Adrenal gland (tissue), 9 donors: ENCODE measurements at regions not wholly inside any gene's neighbourhood (a gene's known extent, or its start where the extent isn't known, plus 50 kb on each side); places are given as distances from the start of the nearest gene placed in this dataset.

Source experiments
- DNase-seq, 7 donors: peaks; one replicate each; pipeline ENCODE4 v3.0.0-alpha.2; 2019 to 2020
- H3K27ac ChIP-seq, 5 donors: fragments of 200-600 bp; sonication (generic) in 4 of 5; 1 replicate in 3 of 5; 2 replicates in 2 of 5; pipeline versions ENCODE4 v1.5.1 to v1.8.0; 2016 to 2020; ENCODE audit warnings: mild to moderate bottlenecking in 1 of 5
- H3K27me3 ChIP-seq: fragments of 200-600 bp; 2 replicates; pipeline ENCODE4 v1.8.0; 2021
- H3K36me3 ChIP-seq, 2 donors: fragments of 200-600 bp; replicated peaks in 1 of 2; 1 replicate in 1 of 2; 2 replicates in 1 of 2; pipeline versions ENCODE4 v1.5.1 to v1.8.0; 2018 to 2022
- H3K4me1 ChIP-seq, 2 donors: fragments of 200-600 bp; replicated peaks in 1 of 2; 1 replicate in 1 of 2; 2 replicates in 1 of 2; pipeline versions ENCODE4 v1.5.1 to v1.8.0; 2018 to 2021
- H3K4me3 ChIP-seq, 4 donors: fragments of 200-600 bp; sonication (generic) in 3 of 4; one replicate each; pipeline ENCODE4 v1.5.1; 2016 to 2018
- H3K9me3 ChIP-seq, 3 donors: fragments of 200-600 bp; sonication (generic) in 1 of 3; replicated peaks in 1 of 3; 1 replicate in 2 of 3; 2 replicates in 1 of 3; pipeline versions ENCODE4 v1.5.1 to v1.8.0; 2016 to 2021
- CTCF ChIP-seq, 6 experiments: fragments of 450-650 bp in 4 of 6; fragments of 200-600 bp in 2 of 6; sonication (generic) in 1 of 6; IDR thresholded peaks; 1 replicate in 5 of 6; 2 replicates in 1 of 6; pipeline versions ENCODE4 v1.5.1 to v1.8.0; 2016 to 2021; ENCODE audit warnings: antibody characterized with exemption in 6 of 6, mild to moderate bottlenecking in 2 of 6, moderate library complexity in 1 of 6
- POLR2A ChIP-seq, 2 donors: fragments of 450-650 bp; IDR thresholded peaks; one replicate each; pipeline ENCODE4 v1.6.1; 2017; ENCODE audit warnings: antibody characterized with exemption in 2 of 2, mild to moderate bottlenecking in 2 of 2, moderate library complexity in 1 of 2
- WGBS, 4 donors: extraction: QIAGEN DNeasy Blood & Tissue Kit in 2 of 4; methylation state at CpG; one replicate each; pipeline versions ENCODE4 v1.1.5 to v1.1.7; 2013 to 2017; 5-methylcytosine and 5-hydroxymethylcytosine counted together
- intact Hi-C, 2 donors: fragments of 100-400 bp; cut with DNase I; formaldehyde crosslinking; loops; one replicate each; pipeline versions ENCODE4 v1.14.1 to v1.15.0; 2022 to 2023
- donor health status: healthy with polysubstance abuse.
- donor health status: Bipolar disorder and iron deficiency.
- donor health status: DM: yes; HTN: yes; CAD: no.
- donor health status: DM: no; HTN: no; CAD: no.
- donor health status: DM: no; HTN: no; CAD: no.

- TF ChIP-seq POLR2A (IDR thresholded peaks at IDR 0.05) (no peak), CTCF (IDR thresholded peaks at IDR 0.05) (no peak)
- intact Hi-C loops = no loop called here
- H3K4me1 ChIP-seq = peaks cover 5% of the 10 kb centered on the region in 2 donors
- no peaks in the 10 kb centered on the region for H3K36me3 ChIP-seq
- H3K27ac ChIP-seq = no peak overlapping the region
- H3K27me3 ChIP-seq = no peaks in the 10 kb centered on the region
- peak in 2 of 7 donors; percentile 4 to 13 for DNase-seq
- no peak overlapping the region for H3K4me3 ChIP-seq
- 91 to 92% (median 92%) methylated on average over 4 of the region's 4 CpGs for WGBS, 4 donors
- no peaks in the 10 kb centered on the region for H3K9me3 ChIP-seq
Observed at GRCh38 chr3:139263798-139264197, 80.0 kb upstream of the MRPS22 start.

GRCh38 chr3:139264375-139264774 is 79.4 kb upstream of the MRPS22 start:
- H3K27me3 ChIP-seq = no peaks in the 10 kb centered on the region
- peaks cover 5% of the 10 kb centered on the region in 2 donors for H3K4me1 ChIP-seq
- DNase-seq = peak in 2 of 7 donors; percentile 9 to 18
- WGBS, 4 donors = 82 to 97% (median 88%) methylated on average over 3 of the region's 3 CpGs
- H3K9me3 ChIP-seq = no peaks in the 10 kb centered on the region
- intact Hi-C loops = no loop called here
- H3K36me3 ChIP-seq = no peaks in the 10 kb centered on the region
- no peak overlapping the region for H3K4me3 ChIP-seq
- no peak overlapping the region for H3K27ac ChIP-seq
- no peak for TF ChIP-seq CTCF (IDR thresholded peaks at IDR 0.05)
- no peak for TF ChIP-seq POLR2A (IDR thresholded peaks at IDR 0.05)

GRCh38 chr3:139265131-139266016 is 78.4 kb upstream of the MRPS22 start:
- DNase-seq = peak in 2 of 7 donors; percentile 7 to 47
- intact Hi-C loops = no loop called here
- H3K36me3 ChIP-seq = no peaks in the 10 kb centered on the region
- H3K27me3 ChIP-seq = no peaks in the 10 kb centered on the region
- 79 to 89% (median 81%) methylated on average over 9 of the region's 9 CpGs for WGBS, 4 donors
- no peaks in the 10 kb centered on the region for H3K9me3 ChIP-seq
- H3K4me3 ChIP-seq = no peak overlapping the region
- peaks cover 5% of the 10 kb centered on the region in 2 donors for H3K4me1 ChIP-seq
- no peak overlapping the region for H3K27ac ChIP-seq
- TF ChIP-seq POLR2A (IDR thresholded peaks at IDR 0.05) (no peak), CTCF (IDR thresholded peaks at IDR 0.05) (no peak)

- no peak for TF ChIP-seq CTCF (IDR thresholded peaks at IDR 0.05)
- TF ChIP-seq POLR2A (IDR thresholded peaks at IDR 0.05) = no peak
- intact Hi-C loops = no loop called here
- DNase-seq = peak in 5 of 7 donors; percentile 31 to 74 (median 42)
Observed at GRCh38 chr3:139267300-139268246, 76.2 kb upstream of the MRPS22 start.

More at GRCh38 chr3:139267300-139268246, 76.2 kb upstream of the MRPS22 start:
- Histone ChIP-seq H3K27ac (no peak overlapping the region), H3K9me3 (no peaks in the 10 kb centered on the region), H3K4me3 (no peak overlapping the region), H3K36me3 (no peaks in the 10 kb centered on the region), H3K4me1 (peaks cover 5% of the 10 kb centered on the region in 2 donors), H3K27me3 (no peaks in the 10 kb centered on the region)
- 79 to 86% (median 81%) methylated on average over 7 of the region's 7 CpGs for WGBS, 4 donors
